ENCODE measurements at regions not wholly inside any gene's neighbourhood (a gene's known extent, or its start where the extent isn't known, plus 50 kb on each side); places are given as distances from the start of the nearest gene placed in this dataset.

DNA sequence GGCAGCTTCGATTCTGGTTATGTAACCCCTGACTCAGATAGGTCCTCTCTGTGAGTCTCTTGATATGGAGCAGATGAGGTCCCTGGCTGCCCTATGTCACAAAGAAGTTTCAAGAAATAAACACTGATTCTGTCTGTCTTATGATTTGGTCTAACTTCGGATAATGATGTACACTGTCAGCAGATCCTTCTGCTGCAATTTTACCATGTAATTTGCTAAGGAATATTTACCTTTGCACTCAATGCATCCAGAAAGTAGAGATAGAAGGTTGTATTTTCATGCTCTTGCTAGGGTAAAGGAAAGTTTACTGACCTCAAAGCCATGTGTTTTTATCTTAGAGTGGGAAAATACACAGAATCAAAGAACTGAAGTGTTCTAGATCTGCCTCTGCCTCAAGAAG is 98.2 kb downstream of the KLF5 start:
- TF ChIP-seq, protein P1, sequence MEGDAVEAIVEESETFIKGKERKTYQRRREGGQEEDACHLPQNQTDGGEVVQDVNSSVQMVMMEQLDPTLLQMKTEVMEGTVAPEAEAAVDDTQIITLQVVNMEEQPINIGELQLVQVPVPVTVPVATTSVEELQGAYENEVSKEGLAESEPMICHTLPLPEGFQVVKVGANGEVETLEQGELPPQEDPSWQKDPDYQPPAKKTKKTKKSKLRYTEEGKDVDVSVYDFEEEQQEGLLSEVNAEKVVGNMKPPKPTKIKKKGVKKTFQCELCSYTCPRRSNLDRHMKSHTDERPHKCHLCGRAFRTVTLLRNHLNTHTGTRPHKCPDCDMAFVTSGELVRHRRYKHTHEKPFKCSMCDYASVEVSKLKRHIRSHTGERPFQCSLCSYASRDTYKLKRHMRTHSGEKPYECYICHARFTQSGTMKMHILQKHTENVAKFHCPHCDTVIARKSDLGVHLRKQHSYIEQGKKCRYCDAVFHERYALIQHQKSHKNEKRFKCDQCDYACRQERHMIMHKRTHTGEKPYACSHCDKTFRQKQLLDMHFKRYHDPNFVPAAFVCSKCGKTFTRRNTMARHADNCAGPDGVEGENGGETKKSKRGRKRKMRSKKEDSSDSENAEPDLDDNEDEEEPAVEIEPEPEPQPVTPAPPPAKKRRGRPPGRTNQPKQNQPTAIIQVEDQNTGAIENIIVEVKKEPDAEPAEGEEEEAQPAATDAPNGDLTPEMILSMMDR (IDR thresholded peaks at IDR 0.05; ENCODE audit: insufficient read depth, low read length, poor library complexity, severe bottlenecking), result no peak
- no peak overlapping the region for H3K4me3 ChIP-seq (replicated peaks; ENCODE audit: low read depth, low read length)
- no peak for DNase-seq (ENCODE audit: extremely low read depth, insufficient read length)
- no peaks in the 10 kb centered on the region for H3K27me3 ChIP-seq (replicated peaks; ENCODE audit: control insufficient read depth, insufficient read depth, low read length)
- no peaks in the 10 kb centered on the region for H3K36me3 ChIP-seq (ENCODE audit: control insufficient read depth, insufficient read depth, low read length)

DNA sequence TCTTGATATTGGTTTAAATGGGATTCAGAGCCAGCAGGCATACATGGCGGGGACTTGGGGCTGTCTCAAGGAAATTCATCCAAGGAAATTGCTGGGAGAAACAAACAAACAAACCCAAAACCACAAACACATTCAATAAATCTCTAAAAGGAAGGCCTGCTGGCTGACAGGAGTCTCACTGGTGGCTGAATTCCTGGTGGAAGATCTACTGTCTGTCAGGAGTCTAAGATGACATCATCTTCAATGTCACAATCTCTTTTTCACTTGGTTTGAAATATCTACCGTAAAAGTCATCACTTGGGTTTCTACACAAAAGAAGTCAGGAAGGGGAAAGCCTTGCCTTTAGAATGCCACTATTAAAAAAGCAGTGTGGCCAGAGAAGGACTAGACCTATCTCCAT is 87.9 kb downstream of the KLF5 start:
- Histone ChIP-seq H3K27me3 (replicated peaks; ENCODE audit: control insufficient read depth, insufficient read depth, low read length) (no peaks in the 10 kb centered on the region), H3K36me3 (ENCODE audit: control insufficient read depth, insufficient read depth, low read length) (no peaks in the 10 kb centered on the region), H3K4me3 (replicated peaks; ENCODE audit: low read depth, low read length) (no peak overlapping the region)
- TF ChIP-seq, protein P1 (IDR thresholded peaks at IDR 0.05; ENCODE audit: insufficient read depth, low read length, poor library complexity, severe bottlenecking), result no peak
- DNase-seq (ENCODE audit: extremely low read depth, insufficient read length), result no peak

DNA sequence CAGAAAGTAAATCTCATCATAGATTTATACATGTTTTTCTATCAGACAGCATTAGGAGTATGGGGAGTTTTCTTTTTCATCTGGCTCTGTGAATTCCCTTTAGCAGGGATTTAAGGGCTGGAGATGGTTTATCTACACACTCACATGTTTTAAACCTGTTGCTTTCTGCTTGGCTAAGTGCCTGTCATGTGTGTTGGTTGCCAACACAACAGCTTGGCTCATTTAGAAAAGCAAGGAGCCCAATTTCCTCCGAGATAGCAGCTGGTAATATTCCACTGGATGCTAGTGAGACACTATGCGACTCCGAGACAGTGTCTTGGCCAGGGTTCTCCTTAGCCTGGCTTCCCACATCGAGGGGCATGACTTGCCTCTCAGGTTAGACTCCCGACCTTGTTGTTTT is 83.3 kb downstream of the KLF5 start:
- Histone ChIP-seq H3K4me3 (replicated peaks; ENCODE audit: low read depth, low read length) (no peak overlapping the region), H3K36me3 (ENCODE audit: control insufficient read depth, insufficient read depth, low read length) (no peaks in the 10 kb centered on the region), H3K27me3 (replicated peaks; ENCODE audit: control insufficient read depth, insufficient read depth, low read length) (no peaks in the 10 kb centered on the region)
- no peak for DNase-seq (ENCODE audit: extremely low read depth, insufficient read length)
- TF ChIP-seq, protein P1 (IDR thresholded peaks at IDR 0.05; ENCODE audit: insufficient read depth, low read length, poor library complexity, severe bottlenecking), result no peak

DNA sequence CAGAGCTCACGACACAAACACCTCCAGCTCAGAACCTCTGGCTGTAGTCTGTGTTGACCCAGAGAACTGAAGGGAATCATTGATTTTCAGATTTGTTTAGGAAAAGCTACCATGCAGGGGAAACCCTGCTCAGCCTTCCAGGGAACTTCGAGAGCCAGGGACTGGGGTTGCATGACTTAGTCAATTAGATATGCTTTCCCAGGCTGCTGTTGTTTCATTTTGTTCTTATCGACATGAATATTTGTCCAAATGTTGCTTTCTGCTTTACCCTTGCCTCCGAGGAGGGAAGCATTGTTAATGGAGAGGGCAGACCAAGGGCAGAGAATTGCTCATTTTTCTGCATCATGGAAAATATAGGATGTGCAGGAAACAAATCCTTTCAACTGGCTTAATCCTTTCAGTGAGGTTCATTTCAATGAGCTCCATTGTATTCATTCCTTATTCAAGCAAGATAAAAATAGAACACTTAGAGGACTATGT is 82.5 kb downstream of the KLF5 start:
- Histone ChIP-seq H3K4me3 (replicated peaks; ENCODE audit: low read depth, low read length) (no peak overlapping the region), H3K36me3 (ENCODE audit: control insufficient read depth, insufficient read depth, low read length) (no peaks in the 10 kb centered on the region), H3K27me3 (replicated peaks; ENCODE audit: control insufficient read depth, insufficient read depth, low read length) (no peaks in the 10 kb centered on the region)
- no peak for DNase-seq (ENCODE audit: extremely low read depth, insufficient read length)
- TF ChIP-seq, protein P1 (IDR thresholded peaks at IDR 0.05; ENCODE audit: insufficient read depth, low read length, poor library complexity, severe bottlenecking), result no peak

DNA sequence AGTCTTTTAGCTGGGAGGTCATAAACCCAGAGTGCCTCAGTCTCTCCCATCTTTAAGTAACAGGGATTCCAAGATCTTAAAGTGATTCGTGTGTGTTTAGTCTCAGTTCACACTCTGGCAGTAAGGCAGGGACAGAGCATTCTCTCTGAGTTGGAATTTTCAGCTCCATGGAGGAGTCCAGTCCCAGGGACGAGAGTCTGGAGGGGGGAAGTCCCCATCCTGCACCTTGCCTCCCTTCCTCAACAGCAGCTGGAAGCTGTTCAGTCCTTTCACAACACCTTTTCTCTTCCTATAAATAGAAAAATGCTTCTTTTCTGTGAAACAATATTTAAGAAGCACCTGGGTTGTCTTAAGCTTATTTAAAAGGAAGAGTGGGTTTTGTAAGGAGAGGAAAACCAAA is 82.0 kb downstream of the KLF5 start:
- DNase-seq (ENCODE audit: extremely low read depth, insufficient read length), result no peak
- Histone ChIP-seq H3K27me3 (replicated peaks; ENCODE audit: control insufficient read depth, insufficient read depth, low read length) (no peaks in the 10 kb centered on the region), H3K36me3 (ENCODE audit: control insufficient read depth, insufficient read depth, low read length) (no peaks in the 10 kb centered on the region), H3K4me3 (replicated peaks; ENCODE audit: low read depth, low read length) (no peak overlapping the region)
- TF ChIP-seq, protein P1 (IDR thresholded peaks at IDR 0.05; ENCODE audit: insufficient read depth, low read length, poor library complexity, severe bottlenecking), result no peak
